ENCODE measurements at regions not wholly inside any gene's neighbourhood (a gene's known extent, or its start where the extent isn't known, plus 50 kb on each side); places are given as distances from the start of the nearest gene placed in this dataset.
A peak's percentile ranks its signal among the peaks of the same experiment; 100 is the strongest.
"Not testable (repeated sequence)": the region's sequence is repeated elsewhere in the genome, so short reads cannot be mapped to it uniquely, and the experiment has no call there.

DNA sequence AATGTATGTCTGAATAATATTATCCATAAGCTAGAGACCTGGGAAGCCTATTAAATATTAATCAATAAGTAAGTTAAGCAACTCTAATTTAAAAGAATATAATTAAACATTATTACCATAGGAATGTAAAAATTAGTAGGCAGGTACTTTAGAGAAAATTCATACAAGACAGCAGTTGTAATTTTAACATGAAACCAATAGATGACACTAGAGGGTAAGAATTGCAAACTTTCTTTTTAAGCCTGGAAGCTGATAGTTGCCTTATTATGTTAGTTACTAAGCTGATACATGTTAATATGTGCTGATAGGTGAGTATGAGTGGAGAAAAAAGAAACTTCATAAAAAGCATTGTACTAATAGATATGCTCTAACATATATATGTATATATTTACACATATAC lies 1157.4 kb downstream of the FAM133A start:
- intact Hi-C loops (cut with DNase I; ENCODE audit: low total_unique reads) = no loop called here
- DNase-seq = no peak
- TF ChIP-seq POLR2AphosphoS5 (IDR thresholded peaks at IDR 0.05) = no peak
- TF ChIP-seq, protein P1, sequence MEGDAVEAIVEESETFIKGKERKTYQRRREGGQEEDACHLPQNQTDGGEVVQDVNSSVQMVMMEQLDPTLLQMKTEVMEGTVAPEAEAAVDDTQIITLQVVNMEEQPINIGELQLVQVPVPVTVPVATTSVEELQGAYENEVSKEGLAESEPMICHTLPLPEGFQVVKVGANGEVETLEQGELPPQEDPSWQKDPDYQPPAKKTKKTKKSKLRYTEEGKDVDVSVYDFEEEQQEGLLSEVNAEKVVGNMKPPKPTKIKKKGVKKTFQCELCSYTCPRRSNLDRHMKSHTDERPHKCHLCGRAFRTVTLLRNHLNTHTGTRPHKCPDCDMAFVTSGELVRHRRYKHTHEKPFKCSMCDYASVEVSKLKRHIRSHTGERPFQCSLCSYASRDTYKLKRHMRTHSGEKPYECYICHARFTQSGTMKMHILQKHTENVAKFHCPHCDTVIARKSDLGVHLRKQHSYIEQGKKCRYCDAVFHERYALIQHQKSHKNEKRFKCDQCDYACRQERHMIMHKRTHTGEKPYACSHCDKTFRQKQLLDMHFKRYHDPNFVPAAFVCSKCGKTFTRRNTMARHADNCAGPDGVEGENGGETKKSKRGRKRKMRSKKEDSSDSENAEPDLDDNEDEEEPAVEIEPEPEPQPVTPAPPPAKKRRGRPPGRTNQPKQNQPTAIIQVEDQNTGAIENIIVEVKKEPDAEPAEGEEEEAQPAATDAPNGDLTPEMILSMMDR (IDR thresholded peaks at IDR 0.05) = peak in 1 of 5 experiments; percentile 2

DNA sequence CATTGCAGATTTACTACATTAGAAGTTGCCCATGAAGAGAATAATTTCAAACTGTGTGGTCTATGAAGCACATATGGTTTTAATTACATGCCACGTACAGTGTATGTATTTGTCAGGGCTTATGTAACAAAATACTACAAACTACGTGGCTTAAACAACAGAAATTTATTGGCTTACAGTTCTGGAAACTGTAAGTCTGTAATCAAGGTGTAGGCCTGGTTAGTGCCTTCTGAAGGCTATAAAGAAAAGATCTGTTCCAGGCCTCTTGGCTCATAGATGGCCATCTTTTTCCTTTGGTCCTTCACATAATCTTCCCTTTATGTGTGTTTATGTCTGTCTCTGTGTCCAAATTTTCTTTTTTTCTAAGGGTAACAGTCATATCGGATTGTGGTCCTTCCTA lies 1160.2 kb downstream of the FAM133A start:
- no peaks in the 10 kb centered on the region for H3K27me3 ChIP-seq
- H3K4me1 ChIP-seq = no peaks in the 10 kb centered on the region
- H3K36me3 ChIP-seq = no peaks in the 10 kb centered on the region
- H3K27ac ChIP-seq = no peak overlapping the region
- no peak overlapping the region for H3K4me3 ChIP-seq
- WGBS, 2 donors (ENCODE audit: low coverage in 1 of 2) = 35 to 57% methylated on average over 1 to 3 of the region's 3 CpGs
- no peak for TF ChIP-seq EP300 (IDR thresholded peaks at IDR 0.05; ENCODE audit: low read depth)
- TF ChIP-seq, protein P1 (IDR thresholded peaks at IDR 0.05) = no peak
- TF ChIP-seq POLR2A (IDR thresholded peaks at IDR 0.05) = no peak
- TF ChIP-seq POLR2AphosphoS5 (IDR thresholded peaks at IDR 0.05) = no peak
- in situ Hi-C loops (cut with MboI; ENCODE audit: low pct_ligation_motif_present in 1 of 4, low pct_unique_long_range_greater_than_20kb in 1 of 4, low sequenced_read_pairs in 3 of 4) (no loop called here), intact Hi-C loops (cut with DNase I; ENCODE audit: low total_unique reads) (no loop called here)
- H3K9me3 ChIP-seq = no peaks in the 10 kb centered on the region
- no peak for DNase-seq

More for the DNA sequence above, 1157.4 kb downstream of the FAM133A start:
- Histone ChIP-seq H3K4me3 (no peak overlapping the region), H3K27me3 (no peaks in the 10 kb centered on the region), H3K9me3 (no peaks in the 10 kb centered on the region), H3K4me1 (no peaks in the 10 kb centered on the region), H3K27ac (no peak overlapping the region), H3K36me3 (no peaks in the 10 kb centered on the region)
- in situ Hi-C loops (cut with MboI; ENCODE audit: low pct_ligation_motif_present in 1 of 4, low pct_unique_long_range_greater_than_20kb in 1 of 4, low sequenced_read_pairs in 3 of 4) = no loop called here

DNA sequence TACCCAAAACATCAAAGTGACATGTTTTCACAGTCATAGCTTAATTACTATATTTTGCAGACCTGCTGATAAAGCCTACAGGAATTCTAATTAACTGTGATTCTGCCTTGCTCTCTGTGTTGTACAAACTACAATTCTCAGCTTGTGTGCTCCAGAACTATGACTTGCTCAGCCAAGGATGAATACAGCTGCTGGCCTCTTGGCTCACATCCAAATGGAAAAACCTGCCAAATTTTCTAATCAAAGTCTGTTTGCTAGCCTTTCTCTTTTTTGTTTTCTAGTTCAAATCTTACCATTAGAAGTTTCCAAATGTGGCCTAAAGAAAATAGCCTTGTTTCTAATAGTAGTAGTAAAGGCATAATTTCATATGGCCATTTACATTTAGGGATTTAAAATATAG lies 1176.8 kb downstream of the FAM133A start:
- H3K9me3 ChIP-seq = no peaks in the 10 kb centered on the region
- no peaks in the 10 kb centered on the region for H3K27me3 ChIP-seq
- H3K4me3 ChIP-seq = no peak overlapping the region
- intact Hi-C loops (cut with DNase I; ENCODE audit: low total_unique reads) (no loop called here), in situ Hi-C loops (cut with MboI; ENCODE audit: low pct_ligation_motif_present in 1 of 4, low pct_unique_long_range_greater_than_20kb in 1 of 4, low sequenced_read_pairs in 3 of 4) (no loop called here)
- no peaks in the 10 kb centered on the region for H3K36me3 ChIP-seq
- H3K4me1 ChIP-seq = no peaks in the 10 kb centered on the region
- TF ChIP-seq EP300 (IDR thresholded peaks at IDR 0.05; ENCODE audit: low read depth) (no peak), POLR2AphosphoS5 (IDR thresholded peaks at IDR 0.05) (no peak), POLR2A (IDR thresholded peaks at IDR 0.05) (no peak)
- TF ChIP-seq, protein P1 (IDR thresholded peaks at IDR 0.05) = no peak
- no peak overlapping the region for H3K27ac ChIP-seq
- DNase-seq = no peak

DNA sequence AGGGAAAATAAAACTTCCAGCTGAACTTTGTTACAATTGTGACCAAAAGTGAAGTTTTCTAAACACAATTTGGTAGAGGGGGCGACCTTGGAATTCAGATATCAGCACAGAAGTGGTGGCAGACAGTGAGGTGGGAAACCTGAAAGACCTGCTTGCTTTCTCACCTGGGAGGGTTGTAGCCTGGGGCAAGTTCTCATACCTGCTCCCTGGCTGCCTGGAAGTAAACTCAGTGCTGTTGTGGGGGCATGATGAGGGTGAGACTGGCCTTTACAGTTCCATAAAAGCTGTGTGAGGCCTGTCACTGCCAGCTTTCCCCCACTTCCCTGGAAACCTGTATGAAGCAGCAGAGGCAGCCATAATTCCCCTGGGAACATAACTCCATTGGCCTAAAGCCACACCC lies 1180.2 kb downstream of the FAM133A start:
- in situ Hi-C loops (cut with MboI; ENCODE audit: low pct_ligation_motif_present in 1 of 4, low pct_unique_long_range_greater_than_20kb in 1 of 4, low sequenced_read_pairs in 3 of 4) (no loop called here), intact Hi-C loops (cut with DNase I; ENCODE audit: low total_unique reads) (no loop called here)
- Histone ChIP-seq H3K9me3 (no peaks in the 10 kb centered on the region), H3K27ac (no peak overlapping the region), H3K27me3 (no peaks in the 10 kb centered on the region), H3K36me3 (no peaks in the 10 kb centered on the region), H3K4me3 (no peak overlapping the region), H3K4me1 (no peaks in the 10 kb centered on the region)
- WGBS, 2 donors (ENCODE audit: low coverage in 1 of 2) = 39% methylated on average over 1 of the region's 1 CpG; no CpG with 5 or more reads in 1 of the 2 donors
- TF ChIP-seq POLR2AphosphoS5 (IDR thresholded peaks at IDR 0.05) = no peak
- no peak for TF ChIP-seq POLR2A (IDR thresholded peaks at IDR 0.05)
- TF ChIP-seq, protein P1 (IDR thresholded peaks at IDR 0.05) = no peak
- no peak for TF ChIP-seq EP300 (IDR thresholded peaks at IDR 0.05; ENCODE audit: low read depth)
- no peak for DNase-seq

DNA sequence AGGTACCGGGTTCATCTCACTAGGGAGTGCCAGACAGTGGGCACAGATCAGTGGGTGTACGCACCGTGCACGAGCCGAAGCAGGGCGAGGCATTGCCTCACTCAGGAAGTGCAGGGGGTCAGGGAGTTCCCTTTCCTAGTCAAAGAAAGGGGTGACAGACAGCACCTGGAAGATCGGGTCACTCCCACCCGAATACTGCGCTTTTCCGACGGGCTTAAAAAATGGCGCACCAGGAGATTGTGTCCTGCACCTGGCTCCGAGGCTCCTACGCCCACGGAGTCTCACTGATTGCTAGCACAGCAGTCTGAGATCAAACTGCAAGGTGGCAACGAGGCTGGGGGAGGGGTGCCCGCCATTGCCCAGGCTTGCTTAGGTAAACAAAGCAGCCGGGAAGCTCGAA lies 1188.5 kb downstream of the FAM133A start:
- 79% methylated on average over 19 of the region's 19 CpGs; no CpG with 5 or more reads in 1 of the 2 donors for WGBS, 2 donors (ENCODE audit: low coverage in 1 of 2)
- in situ Hi-C loops (cut with MboI; ENCODE audit: low pct_ligation_motif_present in 1 of 4, low pct_unique_long_range_greater_than_20kb in 1 of 4, low sequenced_read_pairs in 3 of 4); DNase-seq; H3K9me3 ChIP-seq; intact Hi-C loops (cut with DNase I; ENCODE audit: low total_unique reads); H3K27me3 ChIP-seq; H3K27ac ChIP-seq; H3K36me3 ChIP-seq; H3K4me3 ChIP-seq; H3K4me1 ChIP-seq: not testable (repeated sequence)
